KMS-11 (cell line): ENCODE measurements at regions not wholly inside any gene's neighbourhood (a gene's known extent, or its start where the extent isn't known, plus 50 kb on each side); places are given as distances from the start of the nearest gene placed in this dataset.

Experiments
- H2AFZ ChIP-seq: fragments of 200-600 bp; sonication (generic); 2 replicates; pipeline ENCODE4 v1.6.1; 2016; ENCODE audit warnings: antibody characterized with exemption, mixed run types, low read depth
- H3K27ac ChIP-seq: fragments of 200-600 bp; sonication (generic); 2 replicates; pipeline ENCODE4 v1.6.1; 2016; ENCODE audit warnings: mild to moderate bottlenecking, mixed run types
- H3K27me3 ChIP-seq: fragments of 200-600 bp; sonication (generic); 2 replicates; pipeline ENCODE4 v1.6.1; 2017; ENCODE audit warnings: mild to moderate bottlenecking, low read depth, mixed run types, moderate library complexity; ENCODE audit not compliant: insufficient read depth
- H3K36me3 ChIP-seq: fragments of 200-600 bp; sonication (generic); 2 replicates; pipeline ENCODE4 v1.6.1; 2017; ENCODE audit warnings: mild to moderate bottlenecking, mixed run types; ENCODE audit not compliant: insufficient read depth
- H3K4me1 ChIP-seq: fragments of 200-600 bp; sonication (generic); 2 replicates; pipeline ENCODE4 v1.6.1; 2016; ENCODE audit warnings: mild to moderate bottlenecking, low read depth, mixed run types; ENCODE audit not compliant: poor library complexity, severe bottlenecking
- H3K4me2 ChIP-seq: fragments of 200-600 bp; sonication (generic); 2 replicates; pipeline ENCODE4 v1.7.0; 2016; ENCODE audit warnings: mild to moderate bottlenecking, mixed run types
- H3K4me3 ChIP-seq: fragments of 200-600 bp; sonication (generic); IDR thresholded peaks from 2 replicates; pipeline ENCODE4 v1.6.1; 2017; ENCODE audit warnings: low read depth, low read length, mixed read lengths; ENCODE audit not compliant: insufficient read depth
- H3K79me2 ChIP-seq: fragments of 200-600 bp; sonication (generic); 2 replicates; pipeline ENCODE4 v1.6.1; 2016; ENCODE audit warnings: low read depth, mixed run types; ENCODE audit not compliant: insufficient read depth
- H3K9ac ChIP-seq: fragments of 200-600 bp; sonication (generic); 2 replicates; pipeline ENCODE4 v1.6.1; 2016; ENCODE audit warnings: mild to moderate bottlenecking, mixed run types
- H4K20me1 ChIP-seq: fragments of 200-600 bp; sonication (generic); 2 replicates; pipeline ENCODE4 v1.6.1; 2016; ENCODE audit warnings: mild to moderate bottlenecking, mixed run types; ENCODE audit not compliant: insufficient read depth
- TF ChIP-seq, protein P1 (sequence below): fragments of 200-600 bp; sonication (generic); conservative IDR thresholded peaks from 2 replicates; pipeline ENCODE4 v1.6.1; 2017; ENCODE audit warnings: low read depth, mild to moderate bottlenecking, antibody characterized with exemption, low read length, moderate library complexity, mixed read lengths

DNA sequence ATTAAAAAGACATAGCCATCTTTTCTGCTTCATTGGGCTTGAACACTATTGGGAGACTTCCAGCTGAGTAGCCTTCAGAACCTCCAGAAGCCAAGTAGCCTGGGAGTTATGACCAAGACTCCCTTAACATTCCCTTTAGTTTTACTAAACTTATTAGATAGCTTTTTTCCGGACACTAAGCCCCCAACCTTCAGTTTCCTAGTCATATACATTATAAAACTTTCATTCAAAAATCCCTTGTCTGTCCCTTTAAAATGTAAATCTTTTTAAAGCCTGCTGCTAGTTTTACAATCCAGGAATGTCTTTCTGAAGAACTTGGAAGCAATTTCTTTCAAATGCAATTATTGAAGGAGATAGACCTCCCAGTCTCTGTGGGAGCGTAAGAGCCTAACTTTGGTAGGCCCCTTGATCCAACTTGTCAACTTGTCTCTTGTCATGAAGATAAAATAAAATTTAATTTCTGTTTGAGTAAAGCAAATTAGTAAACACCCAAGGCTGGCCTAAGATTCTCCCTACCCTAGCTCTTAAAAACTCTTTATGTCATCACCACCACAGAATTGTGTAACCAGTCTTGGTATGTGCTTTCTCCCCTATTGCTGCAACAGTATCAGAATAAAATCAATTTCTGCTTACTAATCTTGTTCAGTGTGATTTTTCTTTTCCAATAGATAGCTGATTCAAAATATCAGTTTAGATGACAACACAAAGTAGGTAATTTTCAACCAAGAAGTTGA is 796.2 kb downstream of the PLA2G4A start:
- Histone ChIP-seq H3K9ac (no peak overlapping the region), H3K27me3 (no peaks in the 10 kb centered on the region), H4K20me1 (no peaks in the 10 kb centered on the region), H2AFZ (no peak overlapping the region), H3K36me3 (no peaks in the 10 kb centered on the region), H3K79me2 (no peaks in the 10 kb centered on the region), H3K4me2 (no peak overlapping the region), H3K4me1 (peaks cover 16% of the 10 kb centered on the region), H3K27ac (no peak overlapping the region), H3K4me3 (no peak overlapping the region)
- TF ChIP-seq, protein P1, sequence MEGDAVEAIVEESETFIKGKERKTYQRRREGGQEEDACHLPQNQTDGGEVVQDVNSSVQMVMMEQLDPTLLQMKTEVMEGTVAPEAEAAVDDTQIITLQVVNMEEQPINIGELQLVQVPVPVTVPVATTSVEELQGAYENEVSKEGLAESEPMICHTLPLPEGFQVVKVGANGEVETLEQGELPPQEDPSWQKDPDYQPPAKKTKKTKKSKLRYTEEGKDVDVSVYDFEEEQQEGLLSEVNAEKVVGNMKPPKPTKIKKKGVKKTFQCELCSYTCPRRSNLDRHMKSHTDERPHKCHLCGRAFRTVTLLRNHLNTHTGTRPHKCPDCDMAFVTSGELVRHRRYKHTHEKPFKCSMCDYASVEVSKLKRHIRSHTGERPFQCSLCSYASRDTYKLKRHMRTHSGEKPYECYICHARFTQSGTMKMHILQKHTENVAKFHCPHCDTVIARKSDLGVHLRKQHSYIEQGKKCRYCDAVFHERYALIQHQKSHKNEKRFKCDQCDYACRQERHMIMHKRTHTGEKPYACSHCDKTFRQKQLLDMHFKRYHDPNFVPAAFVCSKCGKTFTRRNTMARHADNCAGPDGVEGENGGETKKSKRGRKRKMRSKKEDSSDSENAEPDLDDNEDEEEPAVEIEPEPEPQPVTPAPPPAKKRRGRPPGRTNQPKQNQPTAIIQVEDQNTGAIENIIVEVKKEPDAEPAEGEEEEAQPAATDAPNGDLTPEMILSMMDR, result no peak

DNA sequence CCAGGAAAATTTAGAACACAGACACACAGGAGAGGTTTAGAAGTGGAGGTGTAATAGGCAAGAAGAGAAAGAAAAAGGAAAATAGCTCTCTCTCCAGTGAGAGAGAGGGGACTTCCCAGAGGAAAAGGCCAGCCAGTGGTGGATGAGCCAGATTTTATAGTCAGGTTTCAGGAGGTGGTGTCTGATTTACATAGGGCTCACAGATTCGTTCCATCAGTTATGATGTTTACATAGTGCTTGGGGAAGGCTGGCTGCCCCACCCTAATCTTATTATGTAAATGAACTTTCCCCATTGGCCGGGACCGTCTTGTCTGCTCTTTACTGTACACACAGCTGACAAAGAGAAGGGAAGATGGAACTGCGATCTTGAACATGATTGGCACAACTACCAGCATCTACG is 797.3 kb downstream of the PLA2G4A start:
- Histone ChIP-seq H3K9ac (no peak overlapping the region), H3K4me2 (no peak overlapping the region), H3K4me3 (no peak overlapping the region), H3K27ac (no peak overlapping the region), H3K79me2 (no peaks in the 10 kb centered on the region), H4K20me1 (no peaks in the 10 kb centered on the region), H3K36me3 (no peaks in the 10 kb centered on the region), H2AFZ (no peak overlapping the region), H3K27me3 (no peaks in the 10 kb centered on the region), H3K4me1 (peaks cover 16% of the 10 kb centered on the region)
- TF ChIP-seq, protein P1, result no peak

DNA sequence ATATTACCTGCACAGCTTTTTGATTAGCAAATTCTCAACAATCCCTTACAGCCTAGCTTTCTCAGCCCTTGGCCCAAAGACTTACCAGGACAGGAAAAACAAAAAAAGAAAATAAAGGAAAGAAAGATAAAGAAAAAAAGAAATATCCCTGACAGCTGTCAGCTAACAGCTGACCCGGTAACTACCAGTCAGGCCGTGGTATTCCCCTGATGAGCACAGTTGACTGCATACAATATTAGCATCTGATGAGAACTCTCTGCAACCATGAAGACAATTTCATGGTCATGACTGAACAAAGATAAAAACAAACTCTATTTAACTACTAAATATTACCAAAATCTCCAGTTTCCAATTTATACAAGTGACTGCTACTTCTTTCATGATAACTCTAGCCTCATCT is 798.8 kb downstream of the PLA2G4A start:
- Histone ChIP-seq H2AFZ (no peak overlapping the region), H3K79me2 (no peaks in the 10 kb centered on the region), H3K4me2 (no peak overlapping the region), H3K27me3 (no peaks in the 10 kb centered on the region), H3K27ac (no peak overlapping the region), H3K9ac (no peak overlapping the region), H3K36me3 (no peaks in the 10 kb centered on the region), H3K4me3 (no peak overlapping the region), H4K20me1 (no peaks in the 10 kb centered on the region), H3K4me1 (peaks cover 6% of the 10 kb centered on the region)
- TF ChIP-seq, protein P1, result no peak

DNA sequence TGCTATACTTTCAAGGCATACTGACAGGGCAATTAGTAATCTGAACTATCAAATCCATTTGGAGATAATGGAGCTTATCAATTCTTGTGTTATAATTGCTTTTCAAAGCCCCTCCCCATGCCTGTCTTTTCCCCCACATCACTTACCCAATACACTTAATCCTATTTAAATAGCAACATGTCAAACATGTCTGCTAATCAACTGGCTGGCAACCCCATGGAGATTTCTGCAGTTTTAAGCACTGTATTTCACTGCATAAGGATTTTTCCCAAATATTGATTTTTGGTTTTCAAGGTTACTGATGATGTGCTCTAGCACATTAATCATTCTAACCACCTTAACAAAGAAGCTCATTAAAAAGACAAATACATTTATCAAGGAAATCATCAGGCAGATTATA is 800.3 kb downstream of the PLA2G4A start:
- H3K27ac ChIP-seq, result no peak overlapping the region
- no peaks in the 10 kb centered on the region for H4K20me1 ChIP-seq
- H3K4me3 ChIP-seq, result no peak overlapping the region
- H3K9ac ChIP-seq, result no peak overlapping the region
- H3K79me2 ChIP-seq, result no peaks in the 10 kb centered on the region
- H3K4me1 ChIP-seq, result no peaks in the 10 kb centered on the region
- H3K4me2 ChIP-seq, result no peak overlapping the region
- TF ChIP-seq, protein P1, result no peak
- no peaks in the 10 kb centered on the region for H3K27me3 ChIP-seq
- no peak overlapping the region for H2AFZ ChIP-seq
- H3K36me3 ChIP-seq, result no peaks in the 10 kb centered on the region
